HG03558 (cell line): ENCODE measurements at regions not wholly inside any gene's neighbourhood (a gene's known extent, or its start where the extent isn't known, plus 50 kb on each side); places are given as distances from the start of the nearest gene placed in this dataset.

Source experiments
- ATAC-seq: cut with Tn5 transposase; IDR thresholded peaks from one replicate; pipeline ENCODE4 v1.9.1; 2021; ENCODE audit warnings: moderate number of reproducible peaks; ENCODE audit not compliant: unreplicated experiment; ENCODE audit errors: extremely low read depth

- no peak for ATAC-seq
Measured at GRCh38 chr4:32219306-32220075, 1499.3 kb downstream of the PCDH7 start.

DNA sequence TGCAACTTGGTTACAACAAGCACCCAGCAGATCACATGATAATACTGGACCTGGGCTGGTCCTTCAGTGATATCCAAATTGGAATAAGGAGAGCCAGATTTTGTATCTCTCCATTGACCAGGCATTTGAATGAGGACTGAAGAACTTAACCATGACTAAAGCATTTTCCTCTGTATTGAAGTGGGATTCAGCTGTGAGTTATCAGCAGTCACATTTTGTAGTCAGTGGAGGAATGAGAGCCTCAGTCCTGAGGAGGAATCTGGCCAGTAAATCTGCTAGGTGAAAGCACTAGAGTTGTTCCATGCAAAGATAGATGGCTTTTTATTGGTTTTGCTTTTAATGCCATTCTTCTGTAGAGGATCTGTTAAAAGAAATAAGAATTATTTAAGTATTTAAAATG lies 1506.0 kb downstream of the PCDH7 start:
- ATAC-seq = no peak

GRCh38 chr4:32226733-32227132 lies 1506.6 kb downstream of the PCDH7 start:
- no peak for ATAC-seq

- ATAC-seq = no peak
Measured at GRCh38 chr4:32243926-32244325, 1523.8 kb downstream of the PCDH7 start.

- no peak for ATAC-seq
Measured at GRCh38 chr4:32249040-32249439, 1528.9 kb downstream of the PCDH7 start.

DNA sequence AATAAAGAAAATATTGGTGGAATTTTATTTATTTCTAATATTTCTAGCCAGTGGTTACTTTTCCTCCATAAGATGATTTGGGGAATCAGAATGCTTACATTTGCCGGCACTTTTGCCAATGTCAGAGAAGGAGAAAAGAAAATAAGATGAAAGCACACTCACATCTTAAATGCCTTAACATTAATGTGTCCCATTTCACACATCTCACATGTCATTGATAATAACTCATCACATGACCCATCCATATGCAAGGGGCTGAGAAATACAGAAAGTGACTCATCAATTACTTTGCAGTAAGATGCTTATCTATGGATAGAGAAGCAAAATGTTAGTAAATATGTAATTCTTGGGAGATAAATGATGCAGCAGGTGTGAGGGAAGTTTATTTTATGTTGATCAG lies 1531.0 kb downstream of the PCDH7 start:
- ATAC-seq = no peak

GRCh38 chr4:32251926-32252325 lies 1531.8 kb downstream of the PCDH7 start:
- no peak for ATAC-seq

DNA sequence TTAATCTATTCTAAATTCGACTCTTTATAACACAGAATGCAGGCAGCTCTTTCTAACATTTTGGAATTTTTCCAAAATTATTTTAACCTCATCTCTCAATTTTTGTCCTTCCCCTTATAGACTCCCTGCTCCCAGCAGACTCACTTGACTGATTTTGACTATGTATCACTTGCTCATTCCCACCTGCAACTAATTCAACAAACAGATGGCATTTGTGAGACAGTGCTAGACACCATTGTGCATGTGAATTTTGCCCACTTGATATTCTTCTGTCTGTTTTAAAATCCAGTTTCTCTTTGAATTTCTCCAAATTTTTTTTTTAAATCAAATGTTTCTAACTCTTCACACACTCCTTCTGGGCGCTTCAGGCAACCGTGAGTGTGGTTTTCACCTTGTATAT lies 1534.0 kb downstream of the PCDH7 start:
- no peak for ATAC-seq

DNA sequence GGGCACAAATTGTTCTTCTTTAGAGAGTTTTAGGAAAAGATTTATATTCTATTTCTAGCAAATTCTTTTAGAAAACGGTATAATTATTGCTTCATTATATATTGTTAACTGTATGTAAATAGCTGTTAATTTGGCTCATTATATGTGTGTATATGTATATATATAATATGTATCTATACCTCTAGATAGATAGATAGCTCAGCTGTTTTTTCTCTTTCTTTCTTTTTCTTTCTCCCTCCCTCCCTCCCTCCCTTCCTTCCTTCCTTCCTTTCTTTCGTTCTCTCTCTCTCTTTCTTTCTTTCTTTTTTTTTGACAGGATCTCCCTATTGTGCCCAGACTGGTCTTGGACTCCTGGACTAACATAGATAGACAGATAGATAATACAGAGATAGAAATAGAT lies 1538.8 kb downstream of the PCDH7 start:
- ATAC-seq = no peak

GRCh38 chr4:32261196-32261595 lies 1541.0 kb downstream of the PCDH7 start:
- no peak for ATAC-seq

DNA sequence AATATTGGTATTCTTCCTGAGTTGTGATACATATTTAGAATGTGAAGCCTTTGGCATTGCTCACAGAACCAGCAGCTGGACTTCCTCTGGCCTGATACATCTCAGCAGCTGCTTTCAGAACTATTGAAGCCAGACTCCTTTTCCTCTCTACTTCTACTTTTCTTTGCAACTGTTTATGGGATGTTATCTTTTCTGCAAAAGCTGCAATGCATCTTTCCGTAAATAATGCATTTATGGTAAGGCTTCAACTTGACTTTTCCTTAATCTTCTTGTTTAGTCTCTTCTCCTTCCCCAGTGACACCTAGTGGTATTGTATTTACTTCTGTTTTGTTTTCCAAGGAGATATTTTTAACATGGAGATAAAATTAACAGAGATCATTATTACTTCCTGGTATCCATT lies 1548.7 kb downstream of the PCDH7 start:
- ATAC-seq = no peak

GRCh38 chr4:32290102-32290501 lies 1569.9 kb downstream of the PCDH7 start:
- ATAC-seq = no peak

GRCh38 chr4:32318926-32319325 lies 1598.8 kb downstream of the PCDH7 start:
- no peak for ATAC-seq

DNA sequence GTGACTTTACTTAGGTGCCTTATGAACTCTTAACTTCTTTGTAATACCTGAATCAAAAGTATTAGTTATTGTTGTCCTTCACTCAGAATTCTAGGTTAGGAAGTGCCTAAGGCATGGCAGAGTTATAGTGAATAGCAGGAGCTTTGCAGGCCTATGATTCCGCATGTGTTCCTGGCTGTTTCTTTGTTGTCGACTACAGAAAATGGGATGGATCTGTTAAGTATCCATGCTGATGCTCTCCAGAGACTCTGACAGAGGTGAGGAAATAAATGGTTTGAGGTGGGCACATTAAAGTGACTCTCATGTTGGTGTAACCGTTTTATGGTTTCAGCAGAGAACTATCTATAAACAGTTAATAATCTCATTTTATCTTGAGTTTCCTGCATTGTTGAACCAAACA lies 1601.3 kb downstream of the PCDH7 start:
- ATAC-seq = no peak

DNA sequence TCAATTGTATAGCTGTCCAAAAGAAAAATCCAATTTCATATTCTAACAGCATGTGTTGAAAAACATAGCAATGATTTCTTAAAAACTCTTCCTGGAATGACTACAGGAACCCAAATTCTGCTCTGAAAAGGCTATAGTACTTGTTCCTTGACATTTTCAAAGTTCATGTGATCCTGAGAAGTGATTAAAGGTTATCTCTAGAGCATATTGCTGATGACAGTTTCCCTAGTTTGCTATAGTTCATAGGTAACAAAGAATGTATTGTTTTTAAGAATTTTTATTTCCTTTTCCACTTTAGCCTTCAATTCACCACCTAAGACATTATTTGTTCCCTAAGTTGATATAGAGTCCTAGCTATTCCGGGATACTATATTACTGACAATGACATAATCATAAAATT lies 1614.6 kb downstream of the PCDH7 start:
- ATAC-seq = no peak

- ATAC-seq = no peak
Measured at GRCh38 chr4:32337403-32337802, 1617.2 kb downstream of the PCDH7 start.

GRCh38 chr4:32340591-32340990 lies 1620.4 kb downstream of the PCDH7 start:
- ATAC-seq = no peak

- no peak for ATAC-seq
Measured at GRCh38 chr4:32341342-32341741, 1621.2 kb downstream of the PCDH7 start.

GRCh38 chr4:32342054-32342453 lies 1621.9 kb downstream of the PCDH7 start:
- no peak for ATAC-seq

GRCh38 chr4:32349026-32349425 lies 1628.9 kb downstream of the PCDH7 start:
- no peak for ATAC-seq

GRCh38 chr4:32374206-32374605 lies 1654.0 kb downstream of the PCDH7 start:
- no peak for ATAC-seq

GRCh38 chr4:32393806-32394205 lies 1673.6 kb downstream of the PCDH7 start:
- no peak for ATAC-seq
